ENCODE measurements at regions not wholly inside any gene's neighbourhood (a gene's known extent, or its start where the extent isn't known, plus 50 kb on each side); places are given as distances from the start of the nearest gene placed in this dataset.

DNA sequence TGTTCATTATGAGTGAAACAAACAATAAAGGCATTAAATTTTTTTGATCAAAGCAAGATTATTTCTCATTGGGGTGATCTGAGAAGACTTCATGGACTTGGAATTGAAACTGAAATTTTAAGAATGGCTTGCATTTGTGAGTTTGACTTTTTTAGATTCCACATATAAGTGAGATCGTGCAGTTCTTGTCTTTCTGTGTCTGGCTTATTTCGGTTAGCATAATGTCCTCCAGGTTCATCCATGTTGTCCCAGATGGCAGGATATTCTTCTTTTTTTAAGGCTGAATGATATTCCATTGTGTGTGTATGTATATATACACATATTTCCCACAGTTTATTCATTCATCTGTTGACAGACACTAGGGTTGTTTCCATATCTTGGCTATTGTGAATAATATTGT is 716.5 kb downstream of the PRELID2 start:
- 2% methylated on average over 2 of the region's 2 CpGs for WGBS (ENCODE audit: low lambda C conversion rate)
- no TSS peak for BruUV-seq (replicated peaks)
- in situ Hi-C loops (cut with HindIII; ENCODE audit: extremely low pct_ligation_motif_present, low pct_unique_long_range_greater_than_20kb), result no loop called here
- Histone ChIP-seq H3K27ac (ENCODE audit: extremely low read length, insufficient read depth, low read length) (no peak overlapping the region), H3K79me2 (ENCODE audit: insufficient read depth, low read length) (no peaks in the 10 kb centered on the region), H3K4me1 (ENCODE audit: insufficient read depth, low read length) (no peaks in the 10 kb centered on the region), H3K4me3 (replicated peaks in 1 of 3; ENCODE audit: insufficient read depth in 1 of 3, low read depth in 2 of 3, low read length in 3 of 3) (no peak overlapping the region), H3K9me3 (ENCODE audit: low read length) (no peaks in the 10 kb centered on the region), H2AFZ (ENCODE audit: low read length) (no peak overlapping the region), H3K36me3 (replicated peaks in 1 of 2; ENCODE audit: control insufficient read depth in 1 of 2, insufficient read depth in 2 of 2, low read length in 2 of 2) (no peaks in the 10 kb centered on the region), H4K20me1 (ENCODE audit: insufficient read depth, low read length) (no peaks in the 10 kb centered on the region), H3K27me3 (ENCODE audit: control insufficient read depth in 1 of 2, insufficient read depth in 2 of 2, low read length in 2 of 2) (no peaks in the 10 kb centered on the region), H3K9ac (ENCODE audit: insufficient read depth, low read depth, low read length) (no peak overlapping the region), H3K4me2 (ENCODE audit: low read depth, low read length) (no peak overlapping the region)
- no peak for ATAC-seq
- ChIA-PET POLR2A (no interaction called here), CTCF (ENCODE audit: low intra/inter-chr PET ratio, low total read pairs) (no interaction called here)
- TF ChIP-seq HDAC1 (CRISPR knock-in tag; IDR thresholded peaks at IDR 0.05) (no peak), ZNF616 (CRISPR knock-in tag; IDR thresholded peaks at IDR 0.05; ENCODE audit: low read depth) (no peak), FOXK1 (CRISPR knock-in tag; IDR thresholded peaks at IDR 0.05; ENCODE audit: borderline replicate concordance, low read depth) (no peak), AGO2 (optimal IDR thresholded peaks at IDR 0.05; ENCODE audit: low read depth, low read length) (no peak), ZNF468 (CRISPR knock-in tag; IDR thresholded peaks at IDR 0.05) (no peak)
- TF ChIP-seq, protein P1, sequence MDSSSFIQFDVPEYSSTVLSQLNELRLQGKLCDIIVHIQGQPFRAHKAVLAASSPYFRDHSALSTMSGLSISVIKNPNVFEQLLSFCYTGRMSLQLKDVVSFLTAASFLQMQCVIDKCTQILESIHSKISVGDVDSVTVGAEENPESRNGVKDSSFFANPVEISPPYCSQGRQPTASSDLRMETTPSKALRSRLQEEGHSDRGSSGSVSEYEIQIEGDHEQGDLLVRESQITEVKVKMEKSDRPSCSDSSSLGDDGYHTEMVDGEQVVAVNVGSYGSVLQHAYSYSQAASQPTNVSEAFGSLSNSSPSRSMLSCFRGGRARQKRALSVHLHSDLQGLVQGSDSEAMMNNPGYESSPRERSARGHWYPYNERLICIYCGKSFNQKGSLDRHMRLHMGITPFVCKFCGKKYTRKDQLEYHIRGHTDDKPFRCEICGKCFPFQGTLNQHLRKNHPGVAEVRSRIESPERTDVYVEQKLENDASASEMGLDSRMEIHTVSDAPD (CRISPR knock-in tag; IDR thresholded peaks at IDR 0.05), result no peak
- TF ChIP-seq, protein P2, sequence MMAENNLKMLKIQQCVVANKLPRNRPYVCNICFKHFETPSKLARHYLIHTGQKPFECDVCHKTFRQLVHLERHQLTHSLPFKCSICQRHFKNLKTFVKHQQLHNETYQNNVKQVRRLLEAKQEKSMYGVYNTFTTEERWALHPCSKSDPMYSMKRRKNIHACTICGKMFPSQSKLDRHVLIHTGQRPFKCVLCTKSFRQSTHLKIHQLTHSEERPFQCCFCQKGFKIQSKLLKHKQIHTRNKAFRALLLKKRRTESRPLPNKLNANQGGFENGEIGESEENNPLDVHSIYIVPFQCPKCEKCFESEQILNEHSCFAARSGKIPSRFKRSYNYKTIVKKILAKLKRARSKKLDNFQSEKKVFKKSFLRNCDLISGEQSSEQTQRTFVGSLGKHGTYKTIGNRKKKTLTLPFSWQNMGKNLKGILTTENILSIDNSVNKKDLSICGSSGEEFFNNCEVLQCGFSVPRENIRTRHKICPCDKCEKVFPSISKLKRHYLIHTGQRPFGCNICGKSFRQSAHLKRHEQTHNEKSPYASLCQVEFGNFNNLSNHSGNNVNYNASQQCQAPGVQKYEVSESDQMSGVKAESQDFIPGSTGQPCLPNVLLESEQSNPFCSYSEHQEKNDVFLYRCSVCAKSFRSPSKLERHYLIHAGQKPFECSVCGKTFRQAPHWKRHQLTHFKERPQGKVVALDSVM (CRISPR knock-in tag; IDR thresholded peaks at IDR 0.05), result no peak
- DNase-seq (ENCODE audit: low spot score), result no peak
- intact Hi-C loops (cut with micrococcal nuclease; ENCODE audit: unreplicated experiment), result no loop called here
- no peak for FAIRE-seq

All from HepG2 (cell line).